HEK293T (cell line): ENCODE measurements at regions not wholly inside any gene's neighbourhood (a gene's known extent, or its start where the extent isn't known, plus 50 kb on each side); places are given as distances from the start of the nearest gene placed in this dataset.

Experiments used
- ELF4 ChIP-seq: fragments of 450-650 bp; IDR thresholded peaks from 2 replicates; pipeline ENCODE4 v1.6.1; 2017; ENCODE audit warnings: antibody characterized with exemption
- FOXA1 ChIP-seq: fragments of 450-650 bp; IDR thresholded peaks from 2 replicates; pipeline ENCODE4 v1.6.1; 2016; ENCODE audit warnings: mild to moderate bottlenecking
- FOXM1 ChIP-seq: fragments of 450-650 bp; IDR thresholded peaks from 2 replicates; pipeline ENCODE4 v1.6.1; 2017; ENCODE audit warnings: mild to moderate bottlenecking, borderline replicate concordance
- LEF1 ChIP-seq: fragments of 450-650 bp; IDR thresholded peaks from 2 replicates; pipeline ENCODE4 v1.6.1; 2017; ENCODE audit warnings: mild to moderate bottlenecking, borderline replicate concordance
- NFRKB ChIP-seq: fragments of 450-650 bp; IDR thresholded peaks from 2 replicates; pipeline ENCODE4 v1.6.1; 2016; ENCODE audit warnings: mild to moderate bottlenecking, moderate library complexity
- SP1 ChIP-seq: fragments of 450-650 bp; IDR thresholded peaks from 2 replicates; pipeline ENCODE4 v1.6.1; 2017
- SUZ12 ChIP-seq: fragments of 450-650 bp; IDR thresholded peaks from 2 replicates; pipeline ENCODE4 v1.6.1; 2016; ENCODE audit warnings: mild to moderate bottlenecking
- TARDBP ChIP-seq: fragments of 450-650 bp; IDR thresholded peaks from 2 replicates; pipeline ENCODE4 v1.6.1; 2016
- TF ChIP-seq, protein P1 (sequence below): fragments of 450-650 bp; IDR thresholded peaks from 2 replicates; pipeline ENCODE4 v1.6.1; 2016

DNA sequence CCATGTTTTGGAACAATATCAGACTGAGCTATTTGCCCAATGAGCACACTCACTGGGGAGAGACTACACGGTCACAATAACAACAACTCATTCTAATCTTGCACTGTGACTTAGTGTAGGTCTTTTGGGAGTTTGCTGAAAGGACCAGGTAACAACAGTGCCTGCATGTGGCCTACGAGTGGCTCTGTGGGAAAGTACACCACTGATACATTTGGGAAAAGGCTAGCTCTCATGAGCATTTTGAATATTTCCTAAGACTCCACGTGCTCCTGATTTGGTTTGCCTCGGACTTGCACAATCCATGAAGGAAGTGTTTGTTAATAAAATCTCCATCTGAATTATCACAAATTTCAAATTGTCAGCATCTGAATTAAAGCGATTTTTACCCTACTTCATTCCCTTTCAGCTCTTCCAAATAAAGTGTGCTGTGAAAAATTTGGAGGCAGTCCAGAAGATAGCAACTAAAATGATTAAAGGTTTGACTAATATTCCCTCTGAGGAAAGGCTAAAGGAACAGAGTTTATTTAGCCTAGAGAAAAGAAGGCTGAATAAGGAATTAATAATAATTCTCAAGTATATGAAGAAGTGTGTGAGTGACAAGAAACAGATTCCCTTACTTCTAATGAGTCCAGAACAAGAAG, 406.4 kb downstream of the PPARGC1A start:
- TF ChIP-seq FOXM1 (no peak), ELF4 (no peak), SUZ12 (no peak), FOXA1 (no peak), LEF1 (no peak), TARDBP (no peak), NFRKB (no peak), SP1 (no peak)
- TF ChIP-seq, protein P1, sequence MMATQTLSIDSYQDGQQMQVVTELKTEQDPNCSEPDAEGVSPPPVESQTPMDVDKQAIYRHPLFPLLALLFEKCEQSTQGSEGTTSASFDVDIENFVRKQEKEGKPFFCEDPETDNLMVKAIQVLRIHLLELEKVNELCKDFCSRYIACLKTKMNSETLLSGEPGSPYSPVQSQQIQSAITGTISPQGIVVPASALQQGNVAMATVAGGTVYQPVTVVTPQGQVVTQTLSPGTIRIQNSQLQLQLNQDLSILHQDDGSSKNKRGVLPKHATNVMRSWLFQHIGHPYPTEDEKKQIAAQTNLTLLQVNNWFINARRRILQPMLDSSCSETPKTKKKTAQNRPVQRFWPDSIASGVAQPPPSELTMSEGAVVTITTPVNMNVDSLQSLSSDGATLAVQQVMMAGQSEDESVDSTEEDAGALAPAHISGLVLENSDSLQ = no peak
